Activated gamma-delta T cell treated with anti-CD3 and anti-CD28 coated beads, Interleukin-2, amount 50 U/mL, for 16 hours (primary cell): ENCODE measurements at regions not wholly inside any gene's neighbourhood (a gene's known extent, or its start where the extent isn't known, plus 50 kb on each side); places are given as distances from the start of the nearest gene placed in this dataset.
"Not testable (repeated sequence)": the region's sequence is repeated elsewhere in the genome, so short reads cannot be mapped to it uniquely, and the experiment has no call there.

Experiments used
- DNase-seq: peaks from one replicate; pipeline ENCODE4 v3.0.0-alpha.2; 2020; ENCODE audit warnings: low read depth

GRCh38 chr21:16117331-16117730 lies 387.5 kb downstream of the USP25 start:
- no peak for DNase-seq

- no peak for DNase-seq
Measured at GRCh38 chr21:16117851-16118590, 388.2 kb downstream of the USP25 start.

- no peak for DNase-seq
Measured at GRCh38 chr21:16124378-16125138, 394.8 kb downstream of the USP25 start.

- no peak for DNase-seq
Measured at GRCh38 chr21:16125274-16125673, 395.5 kb downstream of the USP25 start.

- not testable (repeated sequence) for DNase-seq
Measured at GRCh38 chr21:16132453-16132852, 402.7 kb downstream of the USP25 start.

- DNase-seq, result no peak
Measured at GRCh38 chr21:16133248-16133647, 403.5 kb downstream of the USP25 start.

GRCh38 chr21:16134134-16134533 lies 404.4 kb downstream of the USP25 start:
- DNase-seq, result no peak

GRCh38 chr21:16137106-16137505 lies 407.3 kb downstream of the USP25 start:
- DNase-seq, result no peak

GRCh38 chr21:16145052-16145451 lies 415.3 kb downstream of the USP25 start:
- no peak for DNase-seq

- DNase-seq, result no peak
Measured at GRCh38 chr21:16145479-16145878, 415.7 kb downstream of the USP25 start.

GRCh38 chr21:16154321-16154720 lies 424.5 kb downstream of the USP25 start:
- DNase-seq, result no peak

- DNase-seq, result no peak
Measured at GRCh38 chr21:16154951-16155635, 425.3 kb downstream of the USP25 start.

GRCh38 chr21:16156841-16157489 lies 427.2 kb downstream of the USP25 start:
- DNase-seq, result no peak

GRCh38 chr21:16159213-16159970 lies 429.6 kb downstream of the USP25 start:
- no peak for DNase-seq

- no peak for DNase-seq
Measured at GRCh38 chr21:16159971-16160350, 430.2 kb downstream of the USP25 start.

- DNase-seq, result no peak
Measured at GRCh38 chr21:16162953-16163352, 433.2 kb downstream of the USP25 start.

- DNase-seq, result no peak
Measured at GRCh38 chr21:16169102-16169511, 439.3 kb downstream of the USP25 start.

- DNase-seq, result no peak
Measured at GRCh38 chr21:16169779-16170178, 440.0 kb downstream of the USP25 start.

GRCh38 chr21:16176570-16176969 lies 446.8 kb downstream of the USP25 start:
- DNase-seq, result no peak

- no peak for DNase-seq
Measured at GRCh38 chr21:16177532-16177931, 447.8 kb downstream of the USP25 start.

GRCh38 chr21:16179773-16180172 lies 450.0 kb downstream of the USP25 start:
- no peak for DNase-seq

GRCh38 chr21:16180614-16181013 lies 450.8 kb downstream of the USP25 start:
- DNase-seq, result no peak
